Gastrocnemius medialis (tissue), 4 donors: ENCODE measurements at regions not wholly inside any gene's neighbourhood (a gene's known extent, or its start where the extent isn't known, plus 50 kb on each side); places are given as distances from the start of the nearest gene placed in this dataset.

ENCODE experiments used
- CTCF ChIP-seq, 5 experiments: fragments of 450-650 bp in 3 of 5; fragments of 200-600 bp in 2 of 5; sonication (generic) in 2 of 5; IDR thresholded peaks in 4 of 5; conservative IDR thresholded peaks in 1 of 5; 1 replicate in 4 of 5; 2 replicates in 1 of 5; pipeline ENCODE4 v1.5.1; 2016 to 2019; ENCODE audit warnings: antibody characterized with exemption in 5 of 5, mild to moderate bottlenecking in 3 of 5, moderate library complexity in 3 of 5
- POLR2A ChIP-seq, 2 donors: fragments of 450-650 bp; IDR thresholded peaks; one replicate each; pipeline ENCODE4 v1.6.1; 2017; ENCODE audit warnings: antibody characterized with exemption in 2 of 2, mild to moderate bottlenecking in 2 of 2, moderate library complexity in 2 of 2

DNA sequence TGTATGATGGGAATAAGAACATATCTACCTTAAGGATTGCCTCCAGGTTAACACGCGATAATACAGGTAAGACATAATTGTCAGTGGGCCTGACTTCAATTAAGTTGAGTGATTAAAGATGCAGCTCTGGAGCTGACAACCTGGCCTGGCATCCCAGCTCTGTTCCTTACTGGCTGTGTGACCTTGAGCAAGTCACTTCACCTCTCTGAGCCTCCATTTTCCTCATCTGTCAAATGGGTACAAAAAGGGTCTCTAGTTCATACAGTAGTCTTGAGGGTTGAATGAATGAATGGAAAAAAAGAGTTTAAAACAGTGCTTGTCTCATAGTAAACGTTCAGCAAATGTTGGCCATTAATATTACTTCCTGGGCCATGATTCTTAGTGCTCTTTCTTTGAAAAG, 213.9 kb downstream of the PHETA1 start:
- TF ChIP-seq CTCF (IDR thresholded peaks at IDR 0.05 in 4 of 5, conservative IDR thresholded peaks at IDR 0.05 in 1 of 5) = no peak
- TF ChIP-seq POLR2A (IDR thresholded peaks at IDR 0.05) = no peak
